Uterus (tissue), 2 donors: ENCODE measurements at regions not wholly inside any gene's neighbourhood (a gene's known extent, or its start where the extent isn't known, plus 50 kb on each side); places are given as distances from the start of the nearest gene placed in this dataset.

ENCODE experiments used
- POLR2A ChIP-seq, 2 donors: fragments of 450-650 bp; IDR thresholded peaks; one replicate each; pipeline ENCODE4 v1.6.1; 2016; ENCODE audit warnings: antibody characterized with exemption in 2 of 2, mild to moderate bottlenecking in 1 of 2, moderate library complexity in 1 of 2
- TF ChIP-seq, protein P1 (sequence below), 4 experiments: fragments of 200-600 bp in 2 of 4; fragments of 450-650 bp in 2 of 4; sonication (generic) in 2 of 4; IDR thresholded peaks; one replicate each; pipeline ENCODE4 v1.5.1; 2016 to 2019; ENCODE audit warnings: antibody characterized with exemption in 4 of 4, mild to moderate bottlenecking in 2 of 4, moderate library complexity in 1 of 4

DNA sequence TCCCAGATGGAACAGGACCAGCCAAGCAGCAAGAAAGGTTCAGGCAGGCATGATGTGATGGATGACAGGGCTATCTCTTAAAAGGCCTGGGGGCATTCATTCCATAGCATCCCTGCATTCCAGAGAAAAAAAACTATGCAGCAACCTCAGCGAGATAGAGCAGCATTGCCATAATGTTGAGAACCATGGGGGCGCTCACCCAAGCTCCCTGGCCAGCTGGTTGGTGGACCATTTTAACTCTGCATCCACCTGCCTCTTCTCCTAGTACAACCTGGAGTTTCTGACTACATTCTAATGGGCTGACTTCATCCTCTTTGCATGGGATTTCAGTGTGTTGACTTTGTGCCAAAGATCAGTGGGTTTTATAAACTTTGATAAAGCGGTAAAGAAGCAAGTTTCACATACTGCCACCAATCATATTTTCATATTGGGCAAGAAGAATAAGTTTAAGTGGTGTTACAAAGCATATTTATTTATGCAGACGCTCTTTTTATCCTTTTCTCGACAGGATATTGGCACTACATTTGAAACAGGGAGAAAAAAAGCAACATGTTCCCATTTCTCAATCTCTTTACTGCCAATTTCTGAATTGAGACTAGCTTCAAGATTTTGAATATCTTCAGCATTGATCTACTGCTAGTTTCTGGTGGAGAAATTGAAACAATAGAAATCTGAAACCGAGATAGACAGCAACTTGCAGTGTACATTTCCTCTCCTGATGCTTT lies 378.3 kb upstream of the WWC1 start:
- TF ChIP-seq, protein P1, sequence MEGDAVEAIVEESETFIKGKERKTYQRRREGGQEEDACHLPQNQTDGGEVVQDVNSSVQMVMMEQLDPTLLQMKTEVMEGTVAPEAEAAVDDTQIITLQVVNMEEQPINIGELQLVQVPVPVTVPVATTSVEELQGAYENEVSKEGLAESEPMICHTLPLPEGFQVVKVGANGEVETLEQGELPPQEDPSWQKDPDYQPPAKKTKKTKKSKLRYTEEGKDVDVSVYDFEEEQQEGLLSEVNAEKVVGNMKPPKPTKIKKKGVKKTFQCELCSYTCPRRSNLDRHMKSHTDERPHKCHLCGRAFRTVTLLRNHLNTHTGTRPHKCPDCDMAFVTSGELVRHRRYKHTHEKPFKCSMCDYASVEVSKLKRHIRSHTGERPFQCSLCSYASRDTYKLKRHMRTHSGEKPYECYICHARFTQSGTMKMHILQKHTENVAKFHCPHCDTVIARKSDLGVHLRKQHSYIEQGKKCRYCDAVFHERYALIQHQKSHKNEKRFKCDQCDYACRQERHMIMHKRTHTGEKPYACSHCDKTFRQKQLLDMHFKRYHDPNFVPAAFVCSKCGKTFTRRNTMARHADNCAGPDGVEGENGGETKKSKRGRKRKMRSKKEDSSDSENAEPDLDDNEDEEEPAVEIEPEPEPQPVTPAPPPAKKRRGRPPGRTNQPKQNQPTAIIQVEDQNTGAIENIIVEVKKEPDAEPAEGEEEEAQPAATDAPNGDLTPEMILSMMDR (IDR thresholded peaks at IDR 0.05) = no peak
- no peak for TF ChIP-seq POLR2A (IDR thresholded peaks at IDR 0.05)
